ENCODE measurements at regions not wholly inside any gene's neighbourhood (a gene's known extent, or its start where the extent isn't known, plus 50 kb on each side); places are given as distances from the start of the nearest gene placed in this dataset.
"Not testable (repeated sequence)": the region's sequence is repeated elsewhere in the genome, so short reads cannot be mapped to it uniquely, and the experiment has no call there.

DNA sequence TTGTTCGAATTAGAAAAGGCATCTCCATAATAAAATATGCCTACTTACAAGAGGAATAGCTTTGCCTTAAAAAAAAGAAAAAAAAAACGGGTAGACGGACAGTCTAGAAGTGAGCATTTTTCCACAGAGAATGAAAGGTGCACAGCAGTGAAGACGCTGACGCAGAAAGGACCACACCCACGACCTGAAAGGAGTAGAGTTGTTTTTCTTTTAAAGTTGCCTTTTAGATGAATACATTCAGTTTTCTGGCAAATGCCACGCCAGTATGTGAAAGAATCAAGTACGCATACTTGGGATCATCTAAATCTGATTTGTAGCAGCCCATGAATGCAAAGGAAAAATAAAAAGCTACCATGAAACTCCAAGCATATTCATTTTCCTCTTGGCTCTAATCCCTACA, 809.2 kb upstream of the SOX11 start:
- no peak for DNase-seq

GRCh38 chr2:4883375-4883774, 808.8 kb upstream of the SOX11 start:
- no peak for DNase-seq

DNA sequence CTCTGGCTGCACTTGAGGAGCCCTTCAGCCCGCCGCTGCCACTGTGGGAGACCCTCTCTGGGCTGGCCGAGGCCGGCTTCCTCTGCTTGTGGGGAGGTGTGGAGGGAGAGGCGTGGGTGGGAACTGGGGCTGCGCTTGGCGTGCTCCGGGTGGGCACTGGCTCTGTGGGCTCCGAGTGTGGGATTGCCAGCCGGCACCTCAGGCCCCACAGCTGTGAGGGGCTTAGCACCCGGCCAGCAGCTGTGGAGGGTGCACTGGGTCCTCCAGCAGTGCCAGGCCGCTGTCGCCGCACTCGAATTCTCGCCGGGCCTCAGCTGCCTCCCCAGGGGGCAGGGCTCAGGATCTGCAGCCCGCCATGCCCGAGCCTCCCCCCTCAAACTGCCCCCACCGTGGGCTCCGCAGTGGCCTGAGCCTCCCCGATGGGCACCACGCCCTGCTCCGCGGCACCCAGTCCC, 808.0 kb upstream of the SOX11 start:
- no peak for DNase-seq

- no peak for DNase-seq
These were observed 800.8 kb upstream of the SOX11 start for GRCh38 chr2:4891394-4891793.

DNA sequence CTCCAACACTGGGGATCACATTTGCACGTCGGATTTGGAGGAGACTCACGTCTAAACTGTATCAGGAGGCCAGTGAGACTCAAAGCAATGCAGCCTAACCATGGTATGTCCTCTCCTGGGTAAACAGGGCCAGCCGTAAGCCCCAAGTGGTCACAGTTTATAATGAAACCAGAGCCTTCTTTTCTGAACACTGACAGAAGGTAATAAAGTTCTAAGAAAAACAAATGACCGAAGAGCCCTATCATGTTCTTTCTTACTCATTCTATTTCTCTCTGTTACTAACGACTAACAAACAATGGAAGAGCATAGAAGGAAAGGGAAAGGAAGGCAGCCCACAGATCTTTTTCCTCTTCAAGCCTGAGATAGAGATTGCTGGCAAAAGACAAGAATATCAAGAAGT, 796.8 kb upstream of the SOX11 start:
- no peak for DNase-seq

- DNase-seq, result no peak
These were observed 793.5 kb upstream of the SOX11 start for GRCh38 chr2:4898706-4899105.

DNA sequence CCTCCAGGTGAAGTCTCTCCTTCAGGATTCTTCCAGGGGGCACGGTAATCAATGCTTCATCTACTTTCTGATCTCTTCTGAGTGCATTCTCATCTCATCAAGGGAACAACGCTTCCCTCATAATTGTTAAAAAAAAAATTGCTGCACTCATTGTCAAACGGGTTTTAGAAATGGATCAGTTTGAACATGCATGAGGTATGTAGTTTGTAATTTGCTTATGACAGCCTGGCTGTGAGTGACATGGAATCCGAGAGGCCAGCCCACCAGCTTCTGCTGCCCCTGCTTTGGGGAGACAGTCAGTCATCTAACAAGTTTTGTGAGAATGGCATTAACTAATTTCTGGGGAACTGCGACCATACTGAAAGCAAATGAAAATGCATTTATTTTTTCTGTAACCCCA, 791.9 kb upstream of the SOX11 start:
- DNase-seq, result no peak

DNA sequence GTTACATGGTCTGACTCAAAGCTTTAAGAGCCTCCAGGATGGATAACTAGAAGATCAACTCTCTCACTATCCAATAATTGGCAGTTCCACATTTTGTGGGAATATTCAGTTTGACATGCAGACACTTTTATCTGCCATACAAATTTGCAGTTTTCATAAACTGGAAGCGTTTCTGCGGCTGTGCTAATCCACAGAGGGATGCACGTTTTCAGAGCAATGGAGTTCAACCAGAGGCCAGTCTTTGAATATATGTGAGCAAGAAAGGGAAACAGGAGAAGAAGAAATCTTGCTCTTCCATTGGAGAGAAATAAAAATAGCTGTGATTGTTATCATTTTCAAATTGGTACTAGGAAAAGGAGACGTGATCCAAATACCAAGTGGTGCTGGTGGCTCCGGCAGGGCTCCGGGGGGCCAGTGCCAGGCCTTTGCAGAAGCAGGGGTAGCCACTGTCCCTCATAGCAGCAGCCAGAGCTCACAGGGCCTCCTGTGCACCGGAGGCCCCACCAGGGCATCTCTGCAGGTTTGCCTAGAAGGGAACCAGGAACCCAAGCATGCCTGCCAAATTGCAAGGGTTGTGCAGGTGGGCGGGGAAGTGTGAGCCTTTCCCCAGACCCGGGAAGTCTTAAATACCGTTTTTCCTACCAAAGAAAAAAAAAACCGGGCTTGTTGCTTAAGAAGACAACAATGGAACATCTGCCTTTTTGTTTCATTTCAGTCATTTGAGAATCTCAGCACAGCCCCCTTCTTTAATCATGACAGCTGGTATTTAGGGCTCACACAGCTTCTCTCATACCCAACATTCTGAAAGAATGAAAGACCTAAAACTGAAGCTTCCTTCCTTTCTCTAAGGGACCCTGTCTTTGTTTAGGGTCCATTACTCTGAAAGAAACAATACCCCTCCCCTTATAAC, 791.1 kb upstream of the SOX11 start:
- peak; percentile 31 for DNase-seq

DNA sequence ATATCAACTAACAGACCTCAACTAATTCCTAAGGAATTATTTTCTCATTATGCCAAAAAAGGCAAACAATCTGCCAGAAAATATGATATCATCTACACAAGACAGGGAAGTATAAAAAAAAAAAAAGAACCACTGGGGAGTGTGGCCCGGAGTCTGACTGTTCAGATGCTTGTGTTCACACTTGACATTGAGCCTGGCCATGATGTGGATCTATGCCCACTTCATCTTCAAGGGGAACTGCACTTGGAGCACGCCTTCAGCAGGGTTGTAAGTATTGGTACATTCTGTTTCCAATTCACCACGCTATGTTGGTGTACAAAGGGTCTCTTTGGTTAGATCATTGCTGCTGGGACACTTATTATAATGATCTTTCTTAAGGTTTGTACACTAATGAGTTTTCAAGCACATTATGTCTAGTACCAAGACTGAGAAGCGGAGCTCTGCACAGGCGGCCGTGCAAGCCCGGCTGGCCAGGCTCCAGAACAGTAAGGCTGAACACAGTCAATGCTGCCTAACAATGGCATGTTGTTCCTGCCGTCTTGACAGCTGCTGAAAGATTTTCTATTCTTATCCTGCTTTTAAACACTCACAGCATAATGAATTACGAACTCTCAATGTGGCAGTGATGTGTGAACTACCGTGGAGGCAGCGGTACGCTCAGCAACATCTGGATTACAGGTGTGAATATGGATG, 788.4 kb upstream of the SOX11 start:
- no peak for DNase-seq

DNA sequence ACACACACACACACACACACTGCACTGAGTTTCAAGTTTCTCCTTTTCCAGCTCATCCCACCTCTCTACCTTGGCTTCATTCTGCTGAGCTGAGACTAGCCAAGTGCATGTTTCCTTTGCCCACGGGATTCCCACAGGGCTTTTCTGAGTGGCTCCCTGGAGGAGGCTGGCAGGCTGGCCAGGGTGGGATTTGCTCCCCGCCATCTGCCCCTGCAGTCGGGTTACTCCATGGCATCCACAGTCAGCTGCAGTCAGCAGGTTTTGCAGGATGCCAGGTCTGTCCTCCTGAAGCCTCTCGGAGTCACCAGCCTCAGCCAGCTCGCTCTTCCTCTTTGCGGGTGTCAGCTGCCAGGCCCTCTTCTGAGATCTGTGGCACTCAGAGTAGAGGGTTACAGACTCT, 783.7 kb upstream of the SOX11 start:
- no peak for DNase-seq

- no peak for DNase-seq
These were observed 782.7 kb upstream of the SOX11 start for GRCh38 chr2:4909346-4910009.

- DNase-seq, result no peak
These were observed 778.1 kb upstream of the SOX11 start for GRCh38 chr2:4914036-4914435.

GRCh38 chr2:4914551-4914950, 777.6 kb upstream of the SOX11 start:
- DNase-seq, result no peak

DNA sequence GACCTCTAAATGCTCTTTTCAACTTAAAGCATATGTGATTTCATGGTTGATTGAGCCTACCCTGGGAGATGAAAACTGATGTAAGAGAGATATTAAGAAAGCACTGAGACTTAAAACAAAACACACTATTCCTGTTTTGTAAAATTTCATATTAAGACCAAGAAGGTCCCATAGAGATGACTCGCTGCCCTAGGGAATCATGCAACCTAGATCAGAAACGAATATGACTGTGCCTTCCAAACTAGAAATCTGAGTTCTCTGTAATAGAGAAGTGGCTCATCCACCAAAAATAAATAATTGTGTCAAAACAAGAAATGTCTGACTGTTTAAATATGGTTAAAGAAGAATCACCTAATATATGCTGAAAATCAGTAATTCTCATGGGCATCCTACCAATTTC, 776.8 kb upstream of the SOX11 start:
- no peak for DNase-seq

GRCh38 chr2:4916094-4916493, 776.1 kb upstream of the SOX11 start:
- DNase-seq, result no peak

- DNase-seq, result peak; percentile 34
These were observed 761.5 kb upstream of the SOX11 start for GRCh38 chr2:4930704-4931103.

DNA sequence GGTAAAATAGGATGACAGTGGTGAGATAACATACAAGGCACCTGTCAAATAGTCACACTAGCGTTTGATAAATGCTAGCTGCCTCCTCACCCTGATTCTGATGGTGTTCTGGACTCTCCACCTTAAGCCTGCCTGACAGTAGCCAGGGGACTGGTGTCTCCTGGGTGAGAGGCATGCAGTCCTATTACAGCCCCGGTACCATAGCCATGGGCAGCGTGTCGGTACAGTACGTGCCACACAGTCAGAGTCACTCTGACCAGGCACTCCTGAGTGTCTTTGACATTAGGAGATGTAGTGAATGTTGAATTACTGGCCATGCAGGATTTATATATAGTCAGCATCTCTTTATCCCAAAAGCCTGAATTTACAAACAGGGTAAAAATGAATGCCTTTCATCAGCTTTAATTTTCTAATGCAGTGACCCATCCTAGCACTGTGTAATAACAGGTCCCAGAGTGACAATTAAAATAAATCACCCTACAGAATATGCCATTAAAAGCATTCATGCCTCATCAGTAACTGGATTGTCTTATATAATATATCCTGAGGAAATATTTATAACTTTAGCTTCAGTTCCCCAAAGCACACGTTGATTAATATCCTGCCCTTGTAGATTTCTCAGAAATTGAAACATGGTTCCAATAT, 760.3 kb upstream of the SOX11 start:
- DNase-seq, result no peak

GRCh38 chr2:4935291-4935690, 756.9 kb upstream of the SOX11 start:
- DNase-seq, result not testable (repeated sequence)

- DNase-seq, result peak; percentile 13
These were observed 754.6 kb upstream of the SOX11 start for GRCh38 chr2:4937550-4937949.

DNA sequence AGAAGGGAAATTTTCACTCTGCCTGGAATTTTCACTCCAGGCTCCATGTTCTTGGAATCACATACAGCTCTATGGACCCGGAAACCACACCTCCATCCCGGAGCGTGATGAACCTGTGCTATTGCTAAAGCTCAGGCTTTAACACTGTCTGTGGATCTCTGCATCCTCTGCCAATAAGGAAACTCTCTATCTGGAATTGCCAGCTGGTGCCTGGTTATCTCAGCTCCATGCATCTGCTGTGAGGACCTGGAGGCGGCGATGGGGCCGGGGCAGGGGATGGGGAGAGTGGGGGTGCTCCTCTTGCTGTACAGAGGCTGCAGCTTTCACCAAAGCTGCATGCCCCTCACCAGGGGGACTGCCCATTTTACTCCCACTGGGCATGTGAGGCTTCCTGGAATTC, 754.0 kb upstream of the SOX11 start:
- DNase-seq, result no peak

- no peak for DNase-seq
These were observed 749.7 kb upstream of the SOX11 start for GRCh38 chr2:4942441-4942840.

GRCh38 chr2:4947911-4948310, 744.3 kb upstream of the SOX11 start:
- DNase-seq, result no peak

- DNase-seq, result no peak
These were observed 740.8 kb upstream of the SOX11 start for GRCh38 chr2:4951368-4951767.
